ENCODE measurements at regions not wholly inside any gene's neighbourhood (a gene's known extent, or its start where the extent isn't known, plus 50 kb on each side); places are given as distances from the start of the nearest gene placed in this dataset.

DNA sequence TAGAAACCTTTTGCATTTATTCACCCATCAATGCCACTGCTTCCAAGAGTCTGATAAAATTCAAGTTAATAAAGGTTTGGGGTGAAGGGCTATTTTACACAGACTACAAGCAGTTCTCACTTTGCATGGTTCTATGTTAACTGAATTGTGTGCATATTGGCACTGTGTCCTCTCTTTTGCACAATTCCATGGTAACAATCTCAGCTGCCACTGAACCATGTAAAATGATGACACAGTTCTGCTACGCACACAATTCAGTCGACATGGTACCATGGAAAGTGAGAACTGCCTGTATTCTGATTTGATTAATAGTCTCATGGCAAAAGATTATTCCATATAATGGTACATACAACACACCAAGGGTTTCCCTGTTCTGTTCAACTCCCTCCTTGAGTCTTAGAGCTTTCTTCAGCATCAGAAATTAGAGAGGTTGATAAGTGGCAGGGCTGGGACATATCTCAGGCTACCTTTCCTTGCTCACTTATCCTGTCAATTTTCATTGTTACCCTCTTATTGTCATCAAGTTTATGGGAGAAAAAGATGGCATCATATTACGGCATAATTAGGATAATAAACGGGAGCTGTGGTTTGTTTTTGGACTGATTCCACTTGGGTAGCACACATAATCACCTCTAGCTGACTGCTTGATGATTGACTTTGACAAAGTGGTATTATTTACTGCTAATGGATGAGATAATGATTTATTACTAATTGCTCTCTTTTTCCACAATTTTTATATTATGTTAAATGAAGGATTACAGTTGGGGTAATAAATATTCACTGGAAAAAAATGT is 139.3 kb upstream of the CREB1 start:
- H3K4me1 ChIP-seq = no peaks in the 10 kb centered on the region
- TF ChIP-seq CTCF (IDR thresholded peaks at IDR 0.05) = no peak
- H3K4me3 ChIP-seq = no peak overlapping the region
- H3K36me3 ChIP-seq = no peaks in the 10 kb centered on the region
- no peak overlapping the region for H3K27ac ChIP-seq
- no peaks in the 10 kb centered on the region for H3K27me3 ChIP-seq
- no peak for DNase-seq (ENCODE audit: low spot score)
- H3K9me3 ChIP-seq = no peaks in the 10 kb centered on the region

GRCh38 chr2:207394203-207394781 is 135.5 kb upstream of the CREB1 start:
- TF ChIP-seq CTCF (IDR thresholded peaks at IDR 0.05) = no peak
- DNase-seq (ENCODE audit: low spot score) = no peak
- H3K27ac ChIP-seq = peak overlapping the region in 1 of 2 donors; percentile 27
- no peak overlapping the region for H3K4me3 ChIP-seq
- no peaks in the 10 kb centered on the region for H3K4me1 ChIP-seq
- H3K36me3 ChIP-seq = no peaks in the 10 kb centered on the region
- no peaks in the 10 kb centered on the region for H3K9me3 ChIP-seq
- H3K27me3 ChIP-seq = no peaks in the 10 kb centered on the region

- Histone ChIP-seq H3K36me3 (no peaks in the 10 kb centered on the region), H3K27ac (peak overlapping the region in 1 of 2 donors; percentile 27), H3K4me3 (no peak overlapping the region), H3K4me1 (no peaks in the 10 kb centered on the region), H3K9me3 (no peaks in the 10 kb centered on the region), H3K27me3 (no peaks in the 10 kb centered on the region)
- TF ChIP-seq CTCF (IDR thresholded peaks at IDR 0.05) = no peak
- DNase-seq (ENCODE audit: low spot score) = no peak
These were observed 134.8 kb upstream of the CREB1 start for GRCh38 chr2:207394812-207395534.

DNA sequence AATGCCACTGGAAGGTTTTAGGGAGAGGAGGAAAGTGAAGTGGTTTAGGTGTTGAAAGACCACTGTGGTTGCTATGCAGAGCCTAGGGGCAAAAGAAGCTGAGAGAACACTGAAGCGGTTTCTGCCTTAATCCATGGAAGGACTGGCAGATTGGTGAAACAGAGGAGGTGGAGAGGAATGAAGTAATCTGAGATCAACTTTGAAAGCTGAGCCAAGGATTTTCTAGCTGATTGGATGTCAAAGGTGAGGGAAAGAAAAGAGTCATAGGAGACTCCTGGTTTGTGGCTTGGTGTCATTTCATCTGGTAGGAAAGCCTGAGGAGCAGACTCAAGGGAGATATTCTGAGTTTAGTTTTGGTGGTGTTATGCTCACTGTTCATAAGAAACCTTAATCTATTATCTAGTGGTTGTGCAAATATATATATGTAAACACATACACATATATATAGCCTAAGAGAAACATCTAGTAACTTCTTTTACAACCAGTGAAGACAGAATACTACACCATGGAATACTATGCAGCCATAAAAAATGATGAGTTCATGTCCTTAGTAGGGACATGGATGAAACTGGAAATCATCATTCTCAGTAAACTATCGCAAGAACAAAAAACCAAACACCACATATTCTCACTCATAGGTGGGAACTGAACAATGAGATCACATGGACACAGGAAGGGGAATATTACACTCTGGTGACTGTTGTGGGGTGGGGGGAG is 134.1 kb upstream of the CREB1 start:
- no peaks in the 10 kb centered on the region for H3K4me1 ChIP-seq
- H3K9me3 ChIP-seq = no peaks in the 10 kb centered on the region
- no peak for TF ChIP-seq CTCF (IDR thresholded peaks at IDR 0.05)
- no peaks in the 10 kb centered on the region for H3K36me3 ChIP-seq
- H3K4me3 ChIP-seq = no peak overlapping the region
- H3K27ac ChIP-seq = no peak overlapping the region
- H3K27me3 ChIP-seq = no peaks in the 10 kb centered on the region
- DNase-seq (ENCODE audit: low spot score) = no peak

DNA sequence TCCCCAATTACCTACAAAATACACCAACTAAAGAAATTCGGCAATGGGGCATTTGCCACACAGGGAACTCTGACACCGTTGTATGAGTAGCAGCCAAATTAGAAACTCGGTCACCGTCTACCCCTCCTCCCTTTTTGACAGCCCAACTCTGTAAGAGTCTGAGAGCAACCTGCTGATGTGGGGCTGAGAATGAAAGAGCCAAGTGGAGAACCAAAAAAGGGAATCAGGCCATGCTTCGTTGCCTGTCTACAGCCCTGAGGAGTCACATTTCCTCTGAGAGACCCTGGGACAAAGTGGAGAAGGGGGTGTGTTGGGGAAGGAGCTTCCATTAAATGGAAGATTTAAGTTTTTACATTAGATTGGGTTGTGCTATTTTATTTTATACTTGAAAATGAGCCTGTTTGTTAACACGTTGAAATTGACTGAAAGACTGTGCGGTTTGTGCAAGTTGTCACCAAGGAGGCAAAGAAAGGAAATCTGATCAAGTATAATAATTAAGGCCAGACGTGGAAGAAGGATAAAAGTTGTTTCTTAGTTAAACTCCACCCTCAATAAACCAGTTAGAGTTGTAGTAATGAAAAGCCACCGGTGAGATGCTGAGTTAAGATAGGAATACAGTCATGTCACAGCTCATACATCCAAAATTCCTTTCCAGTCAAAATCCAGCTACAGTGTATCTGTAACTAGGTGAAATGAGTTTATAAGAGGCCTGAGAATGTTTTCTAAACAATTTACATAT is 131.7 kb upstream of the CREB1 start:
- H3K4me1 ChIP-seq = no peaks in the 10 kb centered on the region
- H3K27ac ChIP-seq = no peak overlapping the region
- no peaks in the 10 kb centered on the region for H3K9me3 ChIP-seq
- no peaks in the 10 kb centered on the region for H3K36me3 ChIP-seq
- H3K4me3 ChIP-seq = no peak overlapping the region
- no peaks in the 10 kb centered on the region for H3K27me3 ChIP-seq
- DNase-seq (ENCODE audit: low spot score) = no peak
- no peak for TF ChIP-seq CTCF (IDR thresholded peaks at IDR 0.05)

Data from right atrium auricular region (tissue), 2 donors.